HL-60 (cell line): ENCODE measurements at regions not wholly inside any gene's neighbourhood (a gene's known extent, or its start where the extent isn't known, plus 50 kb on each side); places are given as distances from the start of the nearest gene placed in this dataset.

Experiments
- GABPA ChIP-seq: IDR thresholded peaks from 2 replicates; pipeline ENCODE4 v1.6.1; 2012; ENCODE audit warnings: low read depth
- POLR2AphosphoS5 ChIP-seq: IDR thresholded peaks from 2 replicates; pipeline ENCODE4 v1.6.1; 2012; ENCODE audit warnings: low read depth
- TF ChIP-seq, protein P1 (sequence below): IDR thresholded peaks from one replicate; pipeline ENCODE4 v1.5.1; 2011; ENCODE audit warnings: low read length, control low read depth, inconsistent platforms; ENCODE audit not compliant: insufficient read depth
- TF ChIP-seq, protein P2 (sequence below): IDR thresholded peaks from 2 replicates; pipeline ENCODE4 v1.6.1; 2012; ENCODE audit warnings: low read depth; ENCODE audit not compliant: insufficient replicate concordance

DNA sequence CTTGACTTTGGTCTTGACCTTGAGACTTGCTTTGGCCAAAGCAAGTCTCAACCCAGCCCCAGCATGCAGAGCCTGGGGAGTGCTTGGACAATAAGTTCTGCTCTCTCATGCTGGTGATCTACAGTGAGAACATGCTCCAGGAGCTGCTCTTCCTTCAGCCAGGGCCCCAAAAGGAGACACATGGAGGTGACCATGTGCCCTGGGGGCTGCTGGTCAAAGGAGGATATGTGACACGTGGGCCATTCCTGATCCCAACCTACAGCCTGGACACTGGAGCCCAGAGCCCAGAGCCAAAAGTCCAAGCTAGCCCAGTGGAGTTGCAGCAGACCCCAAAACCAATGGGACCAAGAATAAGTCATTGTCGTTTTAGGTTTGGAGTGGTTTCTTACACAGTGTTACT, 78.2 kb upstream of the CHST15 start:
- TF ChIP-seq POLR2AphosphoS5 (no peak), GABPA (no peak)
- TF ChIP-seq, protein P1, sequence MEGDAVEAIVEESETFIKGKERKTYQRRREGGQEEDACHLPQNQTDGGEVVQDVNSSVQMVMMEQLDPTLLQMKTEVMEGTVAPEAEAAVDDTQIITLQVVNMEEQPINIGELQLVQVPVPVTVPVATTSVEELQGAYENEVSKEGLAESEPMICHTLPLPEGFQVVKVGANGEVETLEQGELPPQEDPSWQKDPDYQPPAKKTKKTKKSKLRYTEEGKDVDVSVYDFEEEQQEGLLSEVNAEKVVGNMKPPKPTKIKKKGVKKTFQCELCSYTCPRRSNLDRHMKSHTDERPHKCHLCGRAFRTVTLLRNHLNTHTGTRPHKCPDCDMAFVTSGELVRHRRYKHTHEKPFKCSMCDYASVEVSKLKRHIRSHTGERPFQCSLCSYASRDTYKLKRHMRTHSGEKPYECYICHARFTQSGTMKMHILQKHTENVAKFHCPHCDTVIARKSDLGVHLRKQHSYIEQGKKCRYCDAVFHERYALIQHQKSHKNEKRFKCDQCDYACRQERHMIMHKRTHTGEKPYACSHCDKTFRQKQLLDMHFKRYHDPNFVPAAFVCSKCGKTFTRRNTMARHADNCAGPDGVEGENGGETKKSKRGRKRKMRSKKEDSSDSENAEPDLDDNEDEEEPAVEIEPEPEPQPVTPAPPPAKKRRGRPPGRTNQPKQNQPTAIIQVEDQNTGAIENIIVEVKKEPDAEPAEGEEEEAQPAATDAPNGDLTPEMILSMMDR: no peak
- TF ChIP-seq, protein P2, sequence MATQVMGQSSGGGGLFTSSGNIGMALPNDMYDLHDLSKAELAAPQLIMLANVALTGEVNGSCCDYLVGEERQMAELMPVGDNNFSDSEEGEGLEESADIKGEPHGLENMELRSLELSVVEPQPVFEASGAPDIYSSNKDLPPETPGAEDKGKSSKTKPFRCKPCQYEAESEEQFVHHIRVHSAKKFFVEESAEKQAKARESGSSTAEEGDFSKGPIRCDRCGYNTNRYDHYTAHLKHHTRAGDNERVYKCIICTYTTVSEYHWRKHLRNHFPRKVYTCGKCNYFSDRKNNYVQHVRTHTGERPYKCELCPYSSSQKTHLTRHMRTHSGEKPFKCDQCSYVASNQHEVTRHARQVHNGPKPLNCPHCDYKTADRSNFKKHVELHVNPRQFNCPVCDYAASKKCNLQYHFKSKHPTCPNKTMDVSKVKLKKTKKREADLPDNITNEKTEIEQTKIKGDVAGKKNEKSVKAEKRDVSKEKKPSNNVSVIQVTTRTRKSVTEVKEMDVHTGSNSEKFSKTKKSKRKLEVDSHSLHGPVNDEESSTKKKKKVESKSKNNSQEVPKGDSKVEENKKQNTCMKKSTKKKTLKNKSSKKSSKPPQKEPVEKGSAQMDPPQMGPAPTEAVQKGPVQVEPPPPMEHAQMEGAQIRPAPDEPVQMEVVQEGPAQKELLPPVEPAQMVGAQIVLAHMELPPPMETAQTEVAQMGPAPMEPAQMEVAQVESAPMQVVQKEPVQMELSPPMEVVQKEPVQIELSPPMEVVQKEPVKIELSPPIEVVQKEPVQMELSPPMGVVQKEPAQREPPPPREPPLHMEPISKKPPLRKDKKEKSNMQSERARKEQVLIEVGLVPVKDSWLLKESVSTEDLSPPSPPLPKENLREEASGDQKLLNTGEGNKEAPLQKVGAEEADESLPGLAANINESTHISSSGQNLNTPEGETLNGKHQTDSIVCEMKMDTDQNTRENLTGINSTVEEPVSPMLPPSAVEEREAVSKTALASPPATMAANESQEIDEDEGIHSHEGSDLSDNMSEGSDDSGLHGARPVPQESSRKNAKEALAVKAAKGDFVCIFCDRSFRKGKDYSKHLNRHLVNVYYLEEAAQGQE: no peak
